T-helper 17 cell (primary cell): ENCODE measurements at regions not wholly inside any gene's neighbourhood (a gene's known extent, or its start where the extent isn't known, plus 50 kb on each side); places are given as distances from the start of the nearest gene placed in this dataset.

ENCODE experiments used
- ATAC-seq: fragments of 150-1000 bp; cut with Tn5 transposase; 2 replicates; pipeline ENCODE4 v1.10.0; 2021; ENCODE audit warnings: mild to moderate bottlenecking, moderate library complexity
- DNase-seq, 3 donors: peaks; one replicate each; pipeline versions ENCODE4 v3.0.0 to v3.0.0-alpha.2; 2020 to 2021
- H3K9me3 ChIP-seq: one replicate; pipeline ENCODE4 v1.7.0; 2013; ENCODE audit warnings: low read length, mild to moderate bottlenecking; ENCODE audit not compliant: control insufficient read depth, poor library complexity, severe bottlenecking
- H3K27ac Mint-ChIP-seq: one replicate; pipeline ENCODE4 v1.8.0; 2022; ENCODE audit warnings: mild to moderate bottlenecking, moderate library complexity, mixed read lengths
- H3K27me3 Mint-ChIP-seq: one replicate; pipeline ENCODE4 v1.8.0; 2022; ENCODE audit warnings: mixed read lengths
- H3K36me3 Mint-ChIP-seq: one replicate; pipeline ENCODE4 v1.8.0; 2022; ENCODE audit warnings: low read depth, mixed read lengths
- H3K4me1 Mint-ChIP-seq: one replicate; pipeline ENCODE4 v1.8.0; 2022; ENCODE audit warnings: mild to moderate bottlenecking, mixed read lengths
- H3K4me3 Mint-ChIP-seq: one replicate; pipeline ENCODE4 v1.8.0; 2022; ENCODE audit warnings: mild to moderate bottlenecking, moderate library complexity, mixed read lengths

- H3K4me3 Mint-ChIP-seq: no peak overlapping the region
- H3K36me3 Mint-ChIP-seq: no peaks in the 10 kb centered on the region
- H3K4me1 Mint-ChIP-seq: no peaks in the 10 kb centered on the region
- no peak for ATAC-seq
- no peak overlapping the region for H3K27ac Mint-ChIP-seq
- no peaks in the 10 kb centered on the region for H3K9me3 ChIP-seq
- no peaks in the 10 kb centered on the region for H3K27me3 Mint-ChIP-seq
- no peak for DNase-seq
Measured at GRCh38 chr4:137267024-137267423, 265.3 kb downstream of the PCDH18 start.

GRCh38 chr4:137266511-137266910 is 265.8 kb downstream of the PCDH18 start:
- Mint-ChIP-seq H3K4me1 (no peaks in the 10 kb centered on the region), H3K27ac (no peak overlapping the region), H3K36me3 (no peaks in the 10 kb centered on the region), H3K4me3 (no peak overlapping the region), H3K27me3 (no peaks in the 10 kb centered on the region)
- no peaks in the 10 kb centered on the region for H3K9me3 ChIP-seq
- no peak for ATAC-seq
- DNase-seq: no peak

GRCh38 chr4:137263206-137263605 is 269.1 kb downstream of the PCDH18 start:
- no peaks in the 10 kb centered on the region for H3K4me1 Mint-ChIP-seq
- DNase-seq: no peak
- ATAC-seq: no peak
- no peaks in the 10 kb centered on the region for H3K9me3 ChIP-seq
- H3K4me3 Mint-ChIP-seq: no peak overlapping the region
- H3K36me3 Mint-ChIP-seq: no peaks in the 10 kb centered on the region
- no peaks in the 10 kb centered on the region for H3K27me3 Mint-ChIP-seq
- no peak overlapping the region for H3K27ac Mint-ChIP-seq

GRCh38 chr4:137253949-137254348 is 278.3 kb downstream of the PCDH18 start:
- no peaks in the 10 kb centered on the region for H3K4me1 Mint-ChIP-seq
- no peaks in the 10 kb centered on the region for H3K9me3 ChIP-seq
- H3K36me3 Mint-ChIP-seq: no peaks in the 10 kb centered on the region
- no peak for ATAC-seq
- no peak overlapping the region for H3K4me3 Mint-ChIP-seq
- no peak for DNase-seq
- no peak overlapping the region for H3K27ac Mint-ChIP-seq
- H3K27me3 Mint-ChIP-seq: no peaks in the 10 kb centered on the region

GRCh38 chr4:137249112-137249511 is 283.2 kb downstream of the PCDH18 start:
- ATAC-seq (no peak), DNase-seq (no peak)
- no peaks in the 10 kb centered on the region for H3K36me3 Mint-ChIP-seq
- H3K27ac Mint-ChIP-seq: no peak overlapping the region
- H3K4me1 Mint-ChIP-seq: no peaks in the 10 kb centered on the region
- H3K9me3 ChIP-seq: no peaks in the 10 kb centered on the region
- no peak overlapping the region for H3K4me3 Mint-ChIP-seq
- no peaks in the 10 kb centered on the region for H3K27me3 Mint-ChIP-seq

- Mint-ChIP-seq H3K27ac (no peak overlapping the region), H3K36me3 (no peaks in the 10 kb centered on the region), H3K4me3 (no peak overlapping the region), H3K4me1 (no peaks in the 10 kb centered on the region), H3K27me3 (no peaks in the 10 kb centered on the region)
- ATAC-seq: no peak
- H3K9me3 ChIP-seq: no peaks in the 10 kb centered on the region
- no peak for DNase-seq
Measured at GRCh38 chr4:137238456-137239162, 293.7 kb downstream of the PCDH18 start.

GRCh38 chr4:137226900-137227299 is 305.4 kb downstream of the PCDH18 start:
- no peak for DNase-seq
- Mint-ChIP-seq H3K27me3 (no peaks in the 10 kb centered on the region), H3K27ac (no peak overlapping the region), H3K4me1 (no peaks in the 10 kb centered on the region), H3K4me3 (no peak overlapping the region), H3K36me3 (no peaks in the 10 kb centered on the region)
- no peaks in the 10 kb centered on the region for H3K9me3 ChIP-seq
- ATAC-seq: no peak

GRCh38 chr4:137226221-137226620 is 306.1 kb downstream of the PCDH18 start:
- H3K36me3 Mint-ChIP-seq: no peaks in the 10 kb centered on the region

GRCh38 chr4:137213372-137214173 is 318.7 kb downstream of the PCDH18 start:
- H3K27ac Mint-ChIP-seq: no peak overlapping the region
- no peak overlapping the region for H3K4me3 Mint-ChIP-seq
- no peaks in the 10 kb centered on the region for H3K9me3 ChIP-seq
- no peak for DNase-seq
- no peaks in the 10 kb centered on the region for H3K36me3 Mint-ChIP-seq
- ATAC-seq: no peak
- no peaks in the 10 kb centered on the region for H3K27me3 Mint-ChIP-seq
- H3K4me1 Mint-ChIP-seq: no peaks in the 10 kb centered on the region

More at GRCh38 chr4:137226221-137226620, 306.1 kb downstream of the PCDH18 start:
- no peaks in the 10 kb centered on the region for H3K9me3 ChIP-seq
- no peaks in the 10 kb centered on the region for H3K4me1 Mint-ChIP-seq
- no peak overlapping the region for H3K4me3 Mint-ChIP-seq
- no peaks in the 10 kb centered on the region for H3K27me3 Mint-ChIP-seq
- ATAC-seq (no peak), DNase-seq (no peak)
- no peak overlapping the region for H3K27ac Mint-ChIP-seq

- no peak overlapping the region for H3K27ac Mint-ChIP-seq
- H3K36me3 Mint-ChIP-seq: no peaks in the 10 kb centered on the region
- ATAC-seq (no peak), DNase-seq (no peak)
- H3K4me1 Mint-ChIP-seq: no peaks in the 10 kb centered on the region
- no peaks in the 10 kb centered on the region for H3K27me3 Mint-ChIP-seq
- H3K9me3 ChIP-seq: no peaks in the 10 kb centered on the region
- H3K4me3 Mint-ChIP-seq: no peak overlapping the region
Measured at GRCh38 chr4:137212601-137213000, 319.7 kb downstream of the PCDH18 start.

GRCh38 chr4:137209240-137209639 is 323.1 kb downstream of the PCDH18 start:
- Mint-ChIP-seq H3K27ac (no peak overlapping the region), H3K4me1 (no peaks in the 10 kb centered on the region), H3K4me3 (no peak overlapping the region), H3K36me3 (no peaks in the 10 kb centered on the region), H3K27me3 (no peaks in the 10 kb centered on the region)
- ATAC-seq: no peak
- no peaks in the 10 kb centered on the region for H3K9me3 ChIP-seq
- DNase-seq: no peak

GRCh38 chr4:137206781-137207180 is 325.5 kb downstream of the PCDH18 start:
- no peak overlapping the region for H3K27ac Mint-ChIP-seq
- no peaks in the 10 kb centered on the region for H3K9me3 ChIP-seq
- H3K4me3 Mint-ChIP-seq: no peak overlapping the region
- no peaks in the 10 kb centered on the region for H3K27me3 Mint-ChIP-seq
- ATAC-seq (no peak), DNase-seq (no peak)
- H3K36me3 Mint-ChIP-seq: no peaks in the 10 kb centered on the region
- H3K4me1 Mint-ChIP-seq: no peaks in the 10 kb centered on the region

GRCh38 chr4:137203601-137204000 is 328.7 kb downstream of the PCDH18 start:
- DNase-seq: no peak
- H3K4me3 Mint-ChIP-seq: no peak overlapping the region
- no peaks in the 10 kb centered on the region for H3K4me1 Mint-ChIP-seq
- H3K27me3 Mint-ChIP-seq: no peaks in the 10 kb centered on the region
- no peak overlapping the region for H3K27ac Mint-ChIP-seq
- no peak for ATAC-seq
- no peaks in the 10 kb centered on the region for H3K36me3 Mint-ChIP-seq
- H3K9me3 ChIP-seq: no peaks in the 10 kb centered on the region

GRCh38 chr4:137200322-137200721 is 332.0 kb downstream of the PCDH18 start:
- Mint-ChIP-seq H3K4me1 (no peaks in the 10 kb centered on the region), H3K27ac (no peak overlapping the region), H3K27me3 (no peaks in the 10 kb centered on the region), H3K36me3 (no peaks in the 10 kb centered on the region), H3K4me3 (no peak overlapping the region)
- ATAC-seq: no peak
- H3K9me3 ChIP-seq: no peaks in the 10 kb centered on the region
- DNase-seq: no peak
